Esophagus muscularis mucosa (tissue), 4 donors: ENCODE measurements at regions not wholly inside any gene's neighbourhood (a gene's known extent, or its start where the extent isn't known, plus 50 kb on each side); places are given as distances from the start of the nearest gene placed in this dataset.

Source experiments
- DNase-seq: peaks from one replicate; pipeline ENCODE4 v3.0.0-alpha.2; 2017; ENCODE audit errors: extremely low spot score
- H3K27ac ChIP-seq, 4 donors: fragments of 200-600 bp; sonication (generic); replicated peaks in 1 of 4; 1 replicate in 3 of 4; 2 replicates in 1 of 4; pipeline ENCODE4 v1.5.1; 2016 to 2019; ENCODE audit warnings: mild to moderate bottlenecking in 1 of 4
- H3K27me3 ChIP-seq, 4 donors: fragments of 200-600 bp; sonication (generic); one replicate each; pipeline versions ENCODE4 v1.5.1 to v1.6.0; 2016 to 2019
- H3K36me3 ChIP-seq, 4 donors: fragments of 200-600 bp; sonication (generic); one replicate each; pipeline ENCODE4 v1.5.1; 2016 to 2019
- H3K4me1 ChIP-seq, 4 donors: fragments of 200-600 bp; sonication (generic); one replicate each; pipeline ENCODE4 v1.5.1; 2016 to 2019
- H3K4me3 ChIP-seq, 4 donors: fragments of 200-600 bp; sonication (generic); 1 replicate in 2 of 4; 2 replicates in 2 of 4; pipeline ENCODE4 v1.5.1; 2016 to 2019; ENCODE audit warnings: mild to moderate bottlenecking in 4 of 4, moderate library complexity in 1 of 4
- H3K9me3 ChIP-seq, 4 donors: fragments of 200-600 bp; sonication (generic); 1 replicate in 3 of 4; 2 replicates in 1 of 4; pipeline ENCODE4 v1.5.1; 2016 to 2019
- CTCF ChIP-seq, 3 experiments: fragments of 200-600 bp in 2 of 3; fragments of 450-650 bp in 1 of 3; sonication (generic) in 2 of 3; IDR thresholded peaks; one replicate each; pipeline ENCODE4 v1.5.1; 2017 to 2019; ENCODE audit warnings: antibody characterized with exemption in 3 of 3, mild to moderate bottlenecking in 2 of 3, moderate library complexity in 1 of 3
- EP300 ChIP-seq: sonication (generic); formaldehyde crosslinking; IDR thresholded peaks from one replicate; pipeline ENCODE4 v1.6.1; 2017; ENCODE audit warnings: antibody characterized with exemption
- POLR2A ChIP-seq: fragments of 450-650 bp; IDR thresholded peaks from one replicate; pipeline ENCODE4 v1.6.1; 2017; ENCODE audit warnings: antibody characterized with exemption, moderate library complexity, mild to moderate bottlenecking, low read depth
- POLR2AphosphoS5 ChIP-seq, 2 donors: sonication (generic); formaldehyde crosslinking; IDR thresholded peaks; one replicate each; pipeline ENCODE4 v1.6.1; 2017; ENCODE audit warnings: antibody characterized with exemption in 2 of 2
- WGBS: methylation state at CpG from one replicate; pipeline ENCODE4 v1.1.5; 2018; 5-methylcytosine and 5-hydroxymethylcytosine counted together
- intact Hi-C: fragments of 100-400 bp; cut with DNase I; formaldehyde crosslinking; loops from one replicate; pipeline ENCODE4 v1.15.1; 2023
- small RNA-seq, 3 donors: library from RNA; depleted of rRNA; stranded (forward); fragments of <200 nt; gene quantifications; one replicate each; pipeline ENCODE3, GENCODE V24; 2016

- Histone ChIP-seq H3K36me3 (no peaks in the 10 kb centered on the region), H3K27ac (no peak overlapping the region), H3K9me3 (peaks cover 0 to 5% (median 0%) of the 10 kb centered on the region in 4 donors), H3K4me1 (no peaks in the 10 kb centered on the region), H3K4me3 (no peak overlapping the region), H3K27me3 (no peaks in the 10 kb centered on the region)
- intact Hi-C loops, result no loop called here
- TF ChIP-seq POLR2A, result no peak
- TF ChIP-seq CTCF (IDR thresholded peaks at IDR 0.05), result no peak
- TF ChIP-seq POLR2AphosphoS5 (IDR thresholded peaks at IDR 0.05), result no peak
- WGBS, result 40% methylated on average over 1 of the region's 1 CpG
- DNase-seq, result no peak
Observed at GRCh38 chr5:130251931-130252330, 347.7 kb downstream of the CHSY3 start.

GRCh38 chr5:130243641-130244040, 339.4 kb downstream of the CHSY3 start:
- TF ChIP-seq EP300 (no peak), POLR2A (no peak), CTCF (IDR thresholded peaks at IDR 0.05) (no peak), POLR2AphosphoS5 (IDR thresholded peaks at IDR 0.05) (no peak)
- WGBS, result 80% methylated on average over 3 of the region's 4 CpGs
- H3K36me3 ChIP-seq, result no peaks in the 10 kb centered on the region
- no peaks in the 10 kb centered on the region for H3K4me1 ChIP-seq
- H3K27ac ChIP-seq, result no peak overlapping the region
- no peaks in the 10 kb centered on the region for H3K9me3 ChIP-seq
- intact Hi-C loops, result no loop called here
- H3K4me3 ChIP-seq, result no peak overlapping the region
- DNase-seq, result no peak
- no peaks in the 10 kb centered on the region for H3K27me3 ChIP-seq

- no peaks in the 10 kb centered on the region for H3K4me1 ChIP-seq
- H3K4me3 ChIP-seq, result no peak overlapping the region
- no peaks in the 10 kb centered on the region for H3K27me3 ChIP-seq
- no peaks in the 10 kb centered on the region for H3K36me3 ChIP-seq
- intact Hi-C loops, result no loop called here
- DNase-seq, result no peak
- H3K27ac ChIP-seq, result no peak overlapping the region
- no peaks in the 10 kb centered on the region for H3K9me3 ChIP-seq
- TF ChIP-seq CTCF (IDR thresholded peaks at IDR 0.05) (no peak), POLR2AphosphoS5 (IDR thresholded peaks at IDR 0.05) (no peak), POLR2A (no peak), EP300 (no peak)
- WGBS, result 60% methylated on average over 3 of the region's 3 CpGs
Observed at GRCh38 chr5:130237721-130238120, 333.5 kb downstream of the CHSY3 start.

Small RNA genes in the stretch of these regions (small RNA-seq; reads per million reads assigned to genes)
- gene AC113367.2 (0 reads per million in 3 donors), gene RNU7-53P (0 reads per million in 3 donors)
